Activated CD4-positive, alpha-beta T cell treated with anti-CD3 and anti-CD28 coated beads, Interleukin-2, amount 10 ng/mL, durations not matched to agents 7 days and 5 days (primary cell): ENCODE measurements at regions not wholly inside any gene's neighbourhood (a gene's known extent, or its start where the extent isn't known, plus 50 kb on each side); places are given as distances from the start of the nearest gene placed in this dataset.
"Not testable (repeated sequence)": the region's sequence is repeated elsewhere in the genome, so short reads cannot be mapped to it uniquely, and the experiment has no call there.

ENCODE experiments used
- CTCF ChIA-PET: fragments of 350-600 bp; sonication (Branson Sonifier 250); formaldehyde crosslinking; loops from one replicate; lab custom pipeline; 2021; ENCODE audit warnings: antibody characterized with exemption; lab: Charles Lee
- POLR2A ChIA-PET: fragments of 350-600 bp; sonication (Branson Sonifier 250); formaldehyde crosslinking; loops from one replicate; lab custom pipeline; 2021; ENCODE audit warnings: antibody characterized with exemption; lab: Charles Lee
- DNase-seq: peaks from one replicate; pipeline ENCODE4 v3.0.0-alpha.2; 2020
- H3K27ac Mint-ChIP-seq: one replicate; pipeline ENCODE4 v1.8.0; 2021; ENCODE audit warnings: mild to moderate bottlenecking, moderate library complexity, mixed read lengths
- H3K27me3 Mint-ChIP-seq: one replicate; pipeline ENCODE4 v1.8.0; 2021; ENCODE audit warnings: mixed read lengths
- H3K36me3 Mint-ChIP-seq: one replicate; pipeline ENCODE4 v1.8.0; 2021; ENCODE audit warnings: low read depth, mixed read lengths
- H3K4me1 Mint-ChIP-seq: one replicate; pipeline ENCODE4 v1.8.0; 2021; ENCODE audit warnings: mixed read lengths
- H3K4me3 Mint-ChIP-seq: one replicate; pipeline ENCODE4 v1.8.0; 2021; ENCODE audit warnings: mild to moderate bottlenecking, moderate library complexity, mixed read lengths
- H3K9me3 Mint-ChIP-seq: one replicate; pipeline ENCODE4 v1.8.0; 2021; ENCODE audit warnings: mixed read lengths

GRCh38 chr17:14522795-14523387 lies 222.0 kb downstream of the HS3ST3B1 start:
- no peaks in the 10 kb centered on the region for H3K27me3 Mint-ChIP-seq

GRCh38 chr17:14518919-14519318 lies 218.0 kb downstream of the HS3ST3B1 start:
- H3K4me1 Mint-ChIP-seq, H3K27me3 Mint-ChIP-seq, POLR2A ChIA-PET, H3K36me3 Mint-ChIP-seq, H3K4me3 Mint-ChIP-seq, CTCF ChIA-PET, H3K27ac Mint-ChIP-seq, H3K9me3 Mint-ChIP-seq, DNase-seq: not testable (repeated sequence)

More at GRCh38 chr17:14522795-14523387, 222.0 kb downstream of the HS3ST3B1 start:
- ChIA-PET POLR2A (no interaction called here), CTCF (no interaction called here)
- Mint-ChIP-seq H3K4me1 (peaks cover 13% of the 10 kb centered on the region), H3K4me3 (no peak overlapping the region), H3K9me3 (peaks cover 2% of the 10 kb centered on the region), H3K27ac (no peak overlapping the region), H3K36me3 (no peaks in the 10 kb centered on the region)
- DNase-seq, result no peak

GRCh38 chr17:14514973-14515372 lies 214.1 kb downstream of the HS3ST3B1 start:
- no peaks in the 10 kb centered on the region for H3K4me1 Mint-ChIP-seq
- H3K9me3 Mint-ChIP-seq, result no peaks in the 10 kb centered on the region
- H3K36me3 Mint-ChIP-seq, result no peaks in the 10 kb centered on the region
- POLR2A ChIA-PET, result no interaction called here
- H3K27me3 Mint-ChIP-seq, result no peaks in the 10 kb centered on the region
- H3K27ac Mint-ChIP-seq, result no peak overlapping the region
- no peak for DNase-seq
- no peak overlapping the region for H3K4me3 Mint-ChIP-seq
- CTCF ChIA-PET, result no interaction called here

- no peaks in the 10 kb centered on the region for H3K4me1 Mint-ChIP-seq
- no peaks in the 10 kb centered on the region for H3K9me3 Mint-ChIP-seq
- no peaks in the 10 kb centered on the region for H3K36me3 Mint-ChIP-seq
- no peak overlapping the region for H3K27ac Mint-ChIP-seq
- no peak for DNase-seq
- H3K4me3 Mint-ChIP-seq, result no peak overlapping the region
- ChIA-PET POLR2A (no interaction called here), CTCF (no interaction called here)
- no peaks in the 10 kb centered on the region for H3K27me3 Mint-ChIP-seq
Measured at GRCh38 chr17:14513835-14514234, 213.0 kb downstream of the HS3ST3B1 start.

- Mint-ChIP-seq H3K27me3 (no peaks in the 10 kb centered on the region), H3K4me1 (no peaks in the 10 kb centered on the region), H3K9me3 (peaks cover 3% of the 10 kb centered on the region), H3K4me3 (no peak overlapping the region), H3K27ac (no peak overlapping the region), H3K36me3 (no peaks in the 10 kb centered on the region)
- no peak for DNase-seq
- ChIA-PET POLR2A (no interaction called here), CTCF (interaction anchor here (0.6 kb wide), 1 partner anchor 216 kb away, joined by 4 read pairs; no protein-coding TSS in a partner anchor)
Measured at GRCh38 chr17:14510136-14510535, 209.3 kb downstream of the HS3ST3B1 start.

- CTCF ChIA-PET, result no interaction called here
- H3K36me3 Mint-ChIP-seq, result no peaks in the 10 kb centered on the region
- no peak overlapping the region for H3K4me3 Mint-ChIP-seq
- no peak overlapping the region for H3K27ac Mint-ChIP-seq
- POLR2A ChIA-PET, result no interaction called here
- no peaks in the 10 kb centered on the region for H3K27me3 Mint-ChIP-seq
- no peaks in the 10 kb centered on the region for H3K4me1 Mint-ChIP-seq
- no peak for DNase-seq
- H3K9me3 Mint-ChIP-seq, result peaks cover 5% of the 10 kb centered on the region
Measured at GRCh38 chr17:14508156-14508555, 207.3 kb downstream of the HS3ST3B1 start.

GRCh38 chr17:14506364-14506763 lies 205.5 kb downstream of the HS3ST3B1 start:
- no peaks in the 10 kb centered on the region for H3K27me3 Mint-ChIP-seq
- H3K27ac Mint-ChIP-seq, result no peak overlapping the region
- H3K4me1 Mint-ChIP-seq, result no peaks in the 10 kb centered on the region
- no peak overlapping the region for H3K4me3 Mint-ChIP-seq
- ChIA-PET CTCF (interaction anchor here (1.1 kb wide), 1 partner anchor 8 kb away, joined by 4 read pairs; no protein-coding TSS in a partner anchor), POLR2A (interaction anchor here (0.6 kb wide), 1 partner anchor 59 kb away, joined by 3 read pairs; no protein-coding TSS in a partner anchor)
- DNase-seq, result no peak
- peaks cover 5% of the 10 kb centered on the region for H3K9me3 Mint-ChIP-seq
- no peaks in the 10 kb centered on the region for H3K36me3 Mint-ChIP-seq

- H3K27me3 Mint-ChIP-seq, result no peaks in the 10 kb centered on the region
- no peaks in the 10 kb centered on the region for H3K36me3 Mint-ChIP-seq
Measured at GRCh38 chr17:14505606-14506005, 204.7 kb downstream of the HS3ST3B1 start.

GRCh38 chr17:14499976-14500375 lies 199.1 kb downstream of the HS3ST3B1 start:
- DNase-seq, result no peak
- Mint-ChIP-seq H3K4me1 (no peaks in the 10 kb centered on the region), H3K27me3 (no peaks in the 10 kb centered on the region), H3K9me3 (peaks cover under 1% of the 10 kb centered on the region), H3K36me3 (no peaks in the 10 kb centered on the region), H3K27ac (no peak overlapping the region), H3K4me3 (no peak overlapping the region)
- POLR2A ChIA-PET, result no interaction called here
- CTCF ChIA-PET, result no interaction called here

More at GRCh38 chr17:14505606-14506005, 204.7 kb downstream of the HS3ST3B1 start:
- Mint-ChIP-seq H3K27ac (no peak overlapping the region), H3K4me1 (no peaks in the 10 kb centered on the region), H3K4me3 (no peak overlapping the region), H3K9me3 (peaks cover 5% of the 10 kb centered on the region)
- DNase-seq, result no peak
- ChIA-PET CTCF (no interaction called here), POLR2A (no interaction called here)

- H3K4me1 Mint-ChIP-seq, result no peaks in the 10 kb centered on the region
- H3K36me3 Mint-ChIP-seq, result no peaks in the 10 kb centered on the region
- CTCF ChIA-PET, result no interaction called here
- no peak for DNase-seq
- H3K27ac Mint-ChIP-seq, result no peak overlapping the region
- H3K4me3 Mint-ChIP-seq, result no peak overlapping the region
- H3K27me3 Mint-ChIP-seq, result peaks cover 2% of the 10 kb centered on the region
- no peaks in the 10 kb centered on the region for H3K9me3 Mint-ChIP-seq
- POLR2A ChIA-PET, result no interaction called here
Measured at GRCh38 chr17:14498812-14499211, 197.9 kb downstream of the HS3ST3B1 start.

- Mint-ChIP-seq H3K27me3 (peaks cover 2% of the 10 kb centered on the region), H3K36me3 (no peaks in the 10 kb centered on the region), H3K9me3 (no peaks in the 10 kb centered on the region), H3K27ac (no peak overlapping the region), H3K4me3 (no peak overlapping the region), H3K4me1 (no peaks in the 10 kb centered on the region)
- CTCF ChIA-PET, result no interaction called here
- POLR2A ChIA-PET, result no interaction called here
- no peak for DNase-seq
Measured at GRCh38 chr17:14494161-14494560, 193.3 kb downstream of the HS3ST3B1 start.

- no peaks in the 10 kb centered on the region for H3K4me1 Mint-ChIP-seq
- H3K36me3 Mint-ChIP-seq, result no peaks in the 10 kb centered on the region
- DNase-seq, result no peak
- H3K27ac Mint-ChIP-seq, result no peak overlapping the region
- CTCF ChIA-PET, result no interaction called here
- H3K27me3 Mint-ChIP-seq, result peaks cover 2% of the 10 kb centered on the region
- no peaks in the 10 kb centered on the region for H3K9me3 Mint-ChIP-seq
- POLR2A ChIA-PET, result no interaction called here
- no peak overlapping the region for H3K4me3 Mint-ChIP-seq
Measured at GRCh38 chr17:14489986-14490385, 189.1 kb downstream of the HS3ST3B1 start.

GRCh38 chr17:14488958-14489550 lies 188.2 kb downstream of the HS3ST3B1 start:
- POLR2A ChIA-PET, result no interaction called here
- peaks cover 2% of the 10 kb centered on the region for H3K9me3 Mint-ChIP-seq
- CTCF ChIA-PET, result no interaction called here
- H3K36me3 Mint-ChIP-seq, result no peaks in the 10 kb centered on the region
- DNase-seq, result no peak
- no peak overlapping the region for H3K27ac Mint-ChIP-seq
- H3K27me3 Mint-ChIP-seq, result no peaks in the 10 kb centered on the region
- H3K4me3 Mint-ChIP-seq, result no peak overlapping the region
- no peaks in the 10 kb centered on the region for H3K4me1 Mint-ChIP-seq

GRCh38 chr17:14487068-14487467 lies 186.2 kb downstream of the HS3ST3B1 start:
- H3K4me1 Mint-ChIP-seq, result no peaks in the 10 kb centered on the region
- peaks cover 2% of the 10 kb centered on the region for H3K9me3 Mint-ChIP-seq
- H3K27ac Mint-ChIP-seq, result peak overlapping the region; percentile 37
- H3K36me3 Mint-ChIP-seq, result no peaks in the 10 kb centered on the region
- no peaks in the 10 kb centered on the region for H3K27me3 Mint-ChIP-seq
- H3K4me3 Mint-ChIP-seq, result no peak overlapping the region
- no peak for DNase-seq
- ChIA-PET POLR2A (no interaction called here), CTCF (no interaction called here)
